MM.1S (cell line): ENCODE measurements at regions not wholly inside any gene's neighbourhood (a gene's known extent, or its start where the extent isn't known, plus 50 kb on each side); places are given as distances from the start of the nearest gene placed in this dataset.

Source experiments
- DNase-seq: peaks from one replicate; pipeline ENCODE4 v3.0.0-alpha.2; 2015
- H2AFZ ChIP-seq: fragments of 300-600 bp; sonication (generic); 2 replicates; pipeline ENCODE4 v1.6.0; 2016; ENCODE audit warnings: antibody characterized with exemption, low read length
- H3F3A ChIP-seq: fragments of 300-600 bp; sonication (generic); 2 replicates; pipeline ENCODE4 v1.6.1; 2016; ENCODE audit warnings: mild to moderate bottlenecking, antibody characterized with exemption, low read length, moderate library complexity, mixed read lengths; ENCODE audit not compliant: insufficient read depth
- H3K27ac ChIP-seq: fragments of 300-600 bp; sonication (generic); 2 replicates; pipeline ENCODE4 v1.5.1; 2016; ENCODE audit warnings: mild to moderate bottlenecking, low read length
- H3K27me3 ChIP-seq: fragments of 300-600 bp; sonication (generic); replicated peaks from 2 replicates; pipeline ENCODE4 v1.6.0; 2016; ENCODE audit warnings: low read length; ENCODE audit not compliant: insufficient read depth
- H3K36me3 ChIP-seq: fragments of 300-600 bp; sonication (generic); replicated peaks from 2 replicates; pipeline ENCODE4 v1.6.1; 2016; ENCODE audit warnings: mild to moderate bottlenecking, low read length, mixed read lengths; ENCODE audit not compliant: insufficient read depth
- H3K4me1 ChIP-seq: fragments of 300-600 bp; sonication (generic); 2 replicates; pipeline ENCODE4 v1.6.1; 2016; ENCODE audit warnings: low read length, mixed read lengths
- H3K4me2 ChIP-seq: fragments of 300-600 bp; sonication (generic); 2 replicates; pipeline ENCODE4 v1.6.0; 2016; ENCODE audit warnings: low read depth, low read length
- H3K4me3 ChIP-seq: fragments of 300-600 bp; sonication (generic); 2 replicates; pipeline ENCODE4 v1.5.1; 2016; ENCODE audit warnings: low read length, mixed read lengths
- H3K79me2 ChIP-seq: fragments of 300-600 bp; sonication (generic); 2 replicates; pipeline ENCODE4 v1.6.1; 2016; ENCODE audit warnings: mixed run types, low read length, mixed read lengths
- H3K9ac ChIP-seq: fragments of 300-600 bp; sonication (generic); 2 replicates; pipeline ENCODE4 v1.6.1; 2016; ENCODE audit warnings: low read length, mixed read lengths
- H3K9me2 ChIP-seq: fragments of 300-600 bp; sonication (generic); replicated peaks from 2 replicates; pipeline ENCODE4 v1.6.1; 2016; ENCODE audit warnings: mild to moderate bottlenecking, low read length, mixed read lengths; ENCODE audit not compliant: insufficient read depth
- H3K9me3 ChIP-seq: fragments of 300-600 bp; sonication (generic); replicated peaks from 2 replicates; pipeline ENCODE4 v1.6.1; 2016; ENCODE audit warnings: mild to moderate bottlenecking, low read length, mixed read lengths; ENCODE audit not compliant: insufficient read depth
- H4K20me1 ChIP-seq: fragments of 300-600 bp; sonication (generic); 2 replicates; pipeline ENCODE4 v1.6.1; 2016; ENCODE audit warnings: mild to moderate bottlenecking, low read length, moderate library complexity, mixed read lengths; ENCODE audit not compliant: insufficient read depth
- EZH2 ChIP-seq: fragments of 300-600 bp; sonication (generic); optimal IDR thresholded peaks from 2 replicates; pipeline ENCODE3; 2017; ENCODE audit warnings: low read depth, mild to moderate bottlenecking, antibody characterized with exemption, low read length, mixed read lengths
- EZH2phosphoT487 ChIP-seq: fragments of 300-600 bp; sonication (generic); IDR thresholded peaks from 2 replicates; pipeline ENCODE4 v1.6.1; 2018; ENCODE audit warnings: antibody characterized with exemption, low read length
- TF ChIP-seq, protein P1 (sequence below): fragments of 300-600 bp; sonication (generic); IDR thresholded peaks from 2 replicates; pipeline ENCODE4 v1.5.1; 2016; ENCODE audit warnings: antibody characterized with exemption, low read length, mixed read lengths

DNA sequence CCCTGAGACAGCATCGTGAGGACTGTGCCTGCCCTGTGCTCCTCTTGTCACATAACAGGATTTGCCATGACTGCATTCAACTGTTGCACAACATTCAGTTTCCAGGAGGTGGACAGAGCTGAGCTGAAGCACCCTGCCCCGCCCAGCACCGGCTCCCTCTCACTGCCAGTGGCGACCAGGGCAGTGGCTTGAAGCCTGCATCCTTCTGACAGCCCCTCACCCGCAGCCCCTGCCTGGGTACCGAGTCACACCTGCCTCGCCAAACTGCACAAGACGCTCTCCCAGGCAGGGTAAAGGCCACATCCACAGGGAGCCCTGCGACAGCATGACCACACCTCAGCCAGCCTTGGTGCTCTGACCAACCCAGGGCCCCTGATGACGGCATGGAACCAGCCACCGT is 59.9 kb upstream of the ZNF354A start:
- no peaks in the 10 kb centered on the region for H3K9me3 ChIP-seq

DNA sequence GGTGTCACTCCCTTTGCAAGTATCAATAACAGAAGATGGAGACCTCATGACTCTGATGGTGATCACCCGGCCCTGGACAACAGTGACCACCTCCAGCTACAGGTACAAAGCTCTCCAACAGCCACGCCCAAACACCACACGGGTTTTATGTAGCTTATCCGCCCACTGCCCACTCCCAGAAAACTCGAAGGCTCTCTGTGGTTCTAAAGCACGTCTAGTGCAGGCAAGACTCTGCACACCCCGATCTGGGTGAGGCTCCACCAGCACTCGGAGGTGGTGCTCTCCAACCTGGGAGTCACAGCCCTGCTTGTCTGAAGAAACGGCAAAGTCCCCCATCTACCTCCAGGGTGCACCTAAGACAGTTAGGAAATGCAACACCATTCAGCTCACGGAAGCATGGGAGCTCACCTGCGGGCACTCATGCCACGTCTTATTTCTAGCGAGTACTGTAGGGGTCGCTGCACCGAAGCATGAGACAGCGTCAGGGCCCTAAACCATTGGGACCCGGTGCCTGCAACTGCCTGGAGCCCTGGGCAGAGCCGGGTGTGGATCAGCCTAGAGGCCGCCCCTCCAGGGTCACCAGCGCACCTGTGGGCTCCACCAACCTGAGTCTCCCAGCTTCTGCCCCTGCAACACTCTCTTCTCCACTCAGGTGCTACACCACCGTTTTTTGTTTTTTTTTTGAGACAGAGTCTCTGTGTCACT is 58.1 kb upstream of the ZNF354A start:
- Histone ChIP-seq H3K27me3 (no peaks in the 10 kb centered on the region), H3K36me3 (no peaks in the 10 kb centered on the region), H3K4me3 (no peak overlapping the region), H3K79me2 (no peaks in the 10 kb centered on the region), H3K27ac (no peak overlapping the region), H3K9me3 (no peaks in the 10 kb centered on the region), H3K4me1 (no peaks in the 10 kb centered on the region), H4K20me1 (no peaks in the 10 kb centered on the region), H3K9me2 (no peaks in the 10 kb centered on the region), H3K9ac (no peak overlapping the region), H3F3A (no peaks in the 10 kb centered on the region), H2AFZ (no peak overlapping the region), H3K4me2 (no peak overlapping the region)
- DNase-seq, result no peak
- TF ChIP-seq, protein P1, sequence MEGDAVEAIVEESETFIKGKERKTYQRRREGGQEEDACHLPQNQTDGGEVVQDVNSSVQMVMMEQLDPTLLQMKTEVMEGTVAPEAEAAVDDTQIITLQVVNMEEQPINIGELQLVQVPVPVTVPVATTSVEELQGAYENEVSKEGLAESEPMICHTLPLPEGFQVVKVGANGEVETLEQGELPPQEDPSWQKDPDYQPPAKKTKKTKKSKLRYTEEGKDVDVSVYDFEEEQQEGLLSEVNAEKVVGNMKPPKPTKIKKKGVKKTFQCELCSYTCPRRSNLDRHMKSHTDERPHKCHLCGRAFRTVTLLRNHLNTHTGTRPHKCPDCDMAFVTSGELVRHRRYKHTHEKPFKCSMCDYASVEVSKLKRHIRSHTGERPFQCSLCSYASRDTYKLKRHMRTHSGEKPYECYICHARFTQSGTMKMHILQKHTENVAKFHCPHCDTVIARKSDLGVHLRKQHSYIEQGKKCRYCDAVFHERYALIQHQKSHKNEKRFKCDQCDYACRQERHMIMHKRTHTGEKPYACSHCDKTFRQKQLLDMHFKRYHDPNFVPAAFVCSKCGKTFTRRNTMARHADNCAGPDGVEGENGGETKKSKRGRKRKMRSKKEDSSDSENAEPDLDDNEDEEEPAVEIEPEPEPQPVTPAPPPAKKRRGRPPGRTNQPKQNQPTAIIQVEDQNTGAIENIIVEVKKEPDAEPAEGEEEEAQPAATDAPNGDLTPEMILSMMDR, result no peak
- TF ChIP-seq EZH2phosphoT487, result no peak

More for the DNA sequence above, 59.9 kb upstream of the ZNF354A start:
- H3K4me2 ChIP-seq, result no peak overlapping the region
- no peaks in the 10 kb centered on the region for H3K36me3 ChIP-seq
- DNase-seq, result no peak
- H3K79me2 ChIP-seq, result no peaks in the 10 kb centered on the region
- H3K9me2 ChIP-seq, result no peaks in the 10 kb centered on the region
- no peak overlapping the region for H3K27ac ChIP-seq
- TF ChIP-seq EZH2phosphoT487 (no peak), EZH2 (no peak)
- TF ChIP-seq, protein P1, result no peak
- H3K27me3 ChIP-seq, result no peaks in the 10 kb centered on the region
- no peak overlapping the region for H3K9ac ChIP-seq
- no peaks in the 10 kb centered on the region for H3F3A ChIP-seq
- H3K4me1 ChIP-seq, result no peaks in the 10 kb centered on the region
- H2AFZ ChIP-seq, result no peak overlapping the region
- H3K4me3 ChIP-seq, result no peak overlapping the region
- no peaks in the 10 kb centered on the region for H4K20me1 ChIP-seq

DNA sequence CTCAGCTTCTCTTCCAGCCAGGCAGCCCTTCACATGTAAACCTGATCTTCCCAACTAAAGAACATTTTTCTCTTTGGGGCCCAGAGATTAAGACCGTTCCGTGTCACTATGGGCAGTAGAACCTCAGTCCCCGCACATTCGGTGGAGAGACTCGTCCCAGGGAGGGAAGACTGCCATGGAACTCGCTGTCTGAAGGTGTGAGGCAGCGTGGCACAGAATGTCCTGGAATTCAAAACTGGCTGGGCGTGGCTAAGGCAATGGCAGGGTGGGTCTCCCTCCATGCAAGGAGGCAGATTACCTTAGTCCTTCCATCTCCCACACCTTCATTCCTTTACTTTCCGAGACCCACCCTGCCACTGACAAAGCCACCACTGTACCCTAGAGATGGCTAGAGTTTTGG is 57.4 kb upstream of the ZNF354A start:
- Histone ChIP-seq H3K9me3 (no peaks in the 10 kb centered on the region), H3K36me3 (no peaks in the 10 kb centered on the region), H3K27ac (no peak overlapping the region), H3K4me2 (no peak overlapping the region), H2AFZ (no peak overlapping the region), H3K27me3 (no peaks in the 10 kb centered on the region), H4K20me1 (no peaks in the 10 kb centered on the region), H3K4me3 (no peak overlapping the region), H3F3A (no peaks in the 10 kb centered on the region), H3K79me2 (no peaks in the 10 kb centered on the region), H3K9me2 (no peaks in the 10 kb centered on the region), H3K9ac (no peak overlapping the region), H3K4me1 (no peaks in the 10 kb centered on the region)
- TF ChIP-seq EZH2 (no peak), EZH2phosphoT487 (no peak)
- TF ChIP-seq, protein P1, result no peak
- DNase-seq, result no peak
